HK-2 (cell line): ENCODE measurements at regions not wholly inside any gene's neighbourhood (a gene's known extent, or its start where the extent isn't known, plus 50 kb on each side); places are given as distances from the start of the nearest gene placed in this dataset.

ENCODE experiments used
- DNase-seq: peaks from one replicate; pipeline ENCODE4 v3.0.0-alpha.2; 2018; ENCODE audit not compliant: unreplicated experiment

- no peak for DNase-seq
Observed at GRCh38 chr2:96438589-96438988, 66.6 kb downstream of the NEURL3 start.

- no peak for DNase-seq
Observed at GRCh38 chr2:96437512-96437911, 67.6 kb downstream of the NEURL3 start.

- no peak for DNase-seq
Observed at GRCh38 chr2:96436961-96437360, 68.2 kb downstream of the NEURL3 start.

GRCh38 chr2:96436416-96436815, 68.7 kb downstream of the NEURL3 start:
- DNase-seq: no peak

- no peak for DNase-seq
Observed at GRCh38 chr2:96431319-96431718, 73.8 kb downstream of the NEURL3 start.

- DNase-seq: no peak
Observed at GRCh38 chr2:96430394-96430988, 74.7 kb downstream of the NEURL3 start.

- DNase-seq: peak; percentile 66
Observed at GRCh38 chr2:96427917-96428316, 77.2 kb downstream of the NEURL3 start.

GRCh38 chr2:96427169-96427568, 78.0 kb downstream of the NEURL3 start:
- no peak for DNase-seq

- no peak for DNase-seq
Observed at GRCh38 chr2:96423828-96424227, 81.3 kb downstream of the NEURL3 start.
